SU-DHL-6 (cell line): ENCODE measurements at regions not wholly inside any gene's neighbourhood (a gene's known extent, or its start where the extent isn't known, plus 50 kb on each side); places are given as distances from the start of the nearest gene placed in this dataset.

Experiments used
- H2AFZ ChIP-seq: fragments of 200-600 bp; sonication (generic); 2 replicates; pipeline ENCODE4 v1.6.1; 2014; ENCODE audit warnings: low read depth, mild to moderate bottlenecking, moderate library complexity, mixed read lengths, antibody characterized with exemption, low read length; ENCODE audit not compliant: severe bottlenecking
- H3F3A ChIP-seq: fragments of 200-600 bp; shearing (Covaris generic); 2 replicates; pipeline ENCODE4 v1.6.0; 2016; ENCODE audit warnings: antibody characterized with exemption, mild to moderate bottlenecking; ENCODE audit not compliant: insufficient read depth
- H3K27ac ChIP-seq: fragments of 200-600 bp; sonication (generic); 2 replicates; pipeline ENCODE4 v1.5.1; 2016; ENCODE audit warnings: low read depth, mild to moderate bottlenecking, low read length, moderate library complexity, mixed read lengths
- H3K27me3 ChIP-seq: fragments of 200-600 bp; sonication (generic), shearing (Covaris generic); 2 replicates; pipeline ENCODE4 v1.6.0; 2014; ENCODE audit warnings: mild to moderate bottlenecking, low read length
- H3K36me3 ChIP-seq: fragments of 200-600 bp; sonication (generic); 2 replicates; pipeline ENCODE4 v1.6.1; 2014; ENCODE audit warnings: mild to moderate bottlenecking, low read length, mixed read lengths
- H3K4me2 ChIP-seq: fragments of 300-600, 200-600 bp; shearing (Covaris generic), sonication (generic); 2 replicates; pipeline ENCODE4 v1.6.0; 2014; ENCODE audit warnings: low read length, low read depth, mild to moderate bottlenecking; ENCODE audit not compliant: poor library complexity, severe bottlenecking
- H3K4me3 ChIP-seq: fragments of 200-600 bp; sonication (generic); 2 replicates; pipeline ENCODE4 v1.5.1; 2014; ENCODE audit warnings: antibody characterized with exemption, low read length, mild to moderate bottlenecking, mixed read lengths; ENCODE audit not compliant: insufficient read depth, poor library complexity, severe bottlenecking
- H3K79me2 ChIP-seq: fragments of 200-600 bp; sonication (generic); 2 replicates; pipeline ENCODE4 v1.6.1; 2014; ENCODE audit warnings: mild to moderate bottlenecking, low read length, moderate library complexity; ENCODE audit not compliant: insufficient read depth
- H3K9ac ChIP-seq: fragments of 200-600 bp; sonication (generic); 2 replicates; pipeline ENCODE4 v1.7.0; 2014; ENCODE audit warnings: mild to moderate bottlenecking, low read length
- H3K9me2 ChIP-seq: fragments of 200-600 bp; sonication (generic); replicated peaks from 2 replicates; pipeline ENCODE4 v1.6.1; 2014; ENCODE audit warnings: low read length; ENCODE audit not compliant: insufficient read depth
- H3K9me3 ChIP-seq: fragments of 200-600 bp; sonication (generic); 2 replicates; pipeline ENCODE4 v1.6.1; 2014; ENCODE audit warnings: low read length, mixed read lengths; ENCODE audit not compliant: insufficient read depth
- H4K20me1 ChIP-seq: fragments of 200-600 bp; sonication (generic); 2 replicates; pipeline ENCODE4 v1.6.1; 2014; ENCODE audit warnings: low read depth, mild to moderate bottlenecking, antibody characterized with exemption, low read length, moderate library complexity, mixed read lengths
- CTCF ChIP-seq: fragments of 200-600 bp; sonication (generic); IDR thresholded peaks from one replicate; pipeline ENCODE4 v1.5.1; 2017; ENCODE audit warnings: antibody characterized with exemption, mild to moderate bottlenecking, low read length, moderate library complexity; ENCODE audit not compliant: insufficient read depth, poor library complexity, severe bottlenecking
- EZH2phosphoT487 ChIP-seq: fragments of 200-600 bp; sonication (generic), shearing (Covaris generic); conservative IDR thresholded peaks from 2 replicates; pipeline ENCODE4 v1.6.1; 2018; ENCODE audit warnings: mild to moderate bottlenecking, antibody characterized with exemption, low read length, moderate library complexity, mixed read lengths

GRCh38 chr2:121818546-121818945, 63.1 kb downstream of the TSN start:
- Histone ChIP-seq H4K20me1 (no peaks in the 10 kb centered on the region), H3K36me3 (no peaks in the 10 kb centered on the region; the same call in 1 of the 2 replicates), H3K27ac (peak overlapping the region; percentile 61), H3K27me3 (no peaks in the 10 kb centered on the region), H3K9ac (0 out of 2 replicates have a peak overlapping the region, but pooled peaks have one; percentile 2), H3K4me3 (peak overlapping the region; percentile 8), H3K79me2 (no peaks in the 10 kb centered on the region), H3K9me2 (no peaks in the 10 kb centered on the region), H3K4me2 (peak overlapping the region; percentile 38), H3F3A (peaks cover 9% of the 10 kb centered on the region), H2AFZ (no peak overlapping the region), H3K9me3 (peaks cover 6% of the 10 kb centered on the region; the same call in 1 of the 2 replicates)
- no peak for TF ChIP-seq CTCF
- no peak for TF ChIP-seq EZH2phosphoT487

- no peak overlapping the region for H3K4me3 ChIP-seq
- peak overlapping the region; percentile 38 for H3K4me2 ChIP-seq
- H3K9ac ChIP-seq = peak overlapping the region; percentile 4; the same call in 1 of the 2 replicates
Observed at GRCh38 chr2:121819846-121820245, 64.4 kb downstream of the TSN start.

GRCh38 chr2:121821476-121822158, 66.2 kb downstream of the TSN start:
- H4K20me1 ChIP-seq = no peaks in the 10 kb centered on the region
- H3K36me3 ChIP-seq = no peaks in the 10 kb centered on the region; the same call in 1 of the 2 replicates
- no peaks in the 10 kb centered on the region for H3K27me3 ChIP-seq
- no peaks in the 10 kb centered on the region for H3K9me2 ChIP-seq
- peaks cover 6% of the 10 kb centered on the region; the same call in 1 of the 2 replicates for H3K9me3 ChIP-seq
- H3F3A ChIP-seq = peaks cover 9% of the 10 kb centered on the region
- TF ChIP-seq CTCF = no peak
- no peak for TF ChIP-seq EZH2phosphoT487
- no peak overlapping the region for H3K9ac ChIP-seq
- H3K4me3 ChIP-seq = no peak overlapping the region
- no peaks in the 10 kb centered on the region for H3K79me2 ChIP-seq
- no peak overlapping the region for H2AFZ ChIP-seq
- no peak overlapping the region for H3K27ac ChIP-seq
- H3K4me2 ChIP-seq = no peak overlapping the region

More at GRCh38 chr2:121819846-121820245, 64.4 kb downstream of the TSN start:
- Histone ChIP-seq H2AFZ (peak overlapping the region; percentile 15), H3K9me2 (no peaks in the 10 kb centered on the region), H3F3A (peaks cover 9% of the 10 kb centered on the region), H3K27me3 (no peaks in the 10 kb centered on the region), H3K79me2 (no peaks in the 10 kb centered on the region), H3K9me3 (peaks cover 6% of the 10 kb centered on the region; the same call in 1 of the 2 replicates), H3K36me3 (no peaks in the 10 kb centered on the region; the same call in 1 of the 2 replicates), H3K27ac (peak overlapping the region; percentile 61), H4K20me1 (no peaks in the 10 kb centered on the region)
- TF ChIP-seq EZH2phosphoT487 (no peak), CTCF (no peak)
